ENCODE measurements at regions not wholly inside any gene's neighbourhood (a gene's known extent, or its start where the extent isn't known, plus 50 kb on each side); places are given as distances from the start of the nearest gene placed in this dataset.
"Not testable (repeated sequence)": the region's sequence is repeated elsewhere in the genome, so short reads cannot be mapped to it uniquely, and the experiment has no call there.

GRCh38 chr3:104180906-104181305 is 1185.8 kb upstream of the ALCAM start:
- FAIRE-seq, result no peak

GRCh38 chr3:104190681-104191080 is 1176.0 kb upstream of the ALCAM start:
- FAIRE-seq, result no peak

- no peak for FAIRE-seq
Measured at GRCh38 chr3:104198131-104198530, 1168.6 kb upstream of the ALCAM start.

GRCh38 chr3:104206925-104207324 is 1159.8 kb upstream of the ALCAM start:
- no peak for FAIRE-seq

- FAIRE-seq, result no peak
Measured at GRCh38 chr3:104214277-104214676, 1152.4 kb upstream of the ALCAM start.

- no peak for FAIRE-seq
Measured at GRCh38 chr3:104214937-104215336, 1151.8 kb upstream of the ALCAM start.

GRCh38 chr3:104219046-104219445 is 1147.7 kb upstream of the ALCAM start:
- FAIRE-seq, result not testable (repeated sequence)

- no peak for FAIRE-seq
Measured at GRCh38 chr3:104234442-104235194, 1132.1 kb upstream of the ALCAM start.

- no peak for FAIRE-seq
Measured at GRCh38 chr3:104244680-104245220, 1122.0 kb upstream of the ALCAM start.

GRCh38 chr3:104245261-104245660 is 1121.4 kb upstream of the ALCAM start:
- no peak for FAIRE-seq

- no peak for FAIRE-seq
Measured at GRCh38 chr3:104245981-104246380, 1120.7 kb upstream of the ALCAM start.

- no peak for FAIRE-seq
Measured at GRCh38 chr3:104257486-104257885, 1109.2 kb upstream of the ALCAM start.

GRCh38 chr3:104263477-104263876 is 1103.2 kb upstream of the ALCAM start:
- no peak for FAIRE-seq

- FAIRE-seq, result not testable (repeated sequence)
Measured at GRCh38 chr3:104266219-104266618, 1100.5 kb upstream of the ALCAM start.

GRCh38 chr3:104269771-104270170 is 1096.9 kb upstream of the ALCAM start:
- FAIRE-seq, result no peak

- FAIRE-seq, result no peak
Measured at GRCh38 chr3:104273046-104273649, 1093.6 kb upstream of the ALCAM start.

- no peak for FAIRE-seq
Measured at GRCh38 chr3:104275199-104275598, 1091.5 kb upstream of the ALCAM start.

- FAIRE-seq, result no peak
Measured at GRCh38 chr3:104279617-104280016, 1087.1 kb upstream of the ALCAM start.

GRCh38 chr3:104281713-104282112 is 1085.0 kb upstream of the ALCAM start:
- no peak for FAIRE-seq

GRCh38 chr3:104286645-104287044 is 1080.1 kb upstream of the ALCAM start:
- FAIRE-seq, result no peak

GRCh38 chr3:104291437-104291851 is 1075.3 kb upstream of the ALCAM start:
- no peak for FAIRE-seq

GRCh38 chr3:104291878-104292277 is 1074.8 kb upstream of the ALCAM start:
- no peak for FAIRE-seq

GRCh38 chr3:104297617-104298016 is 1069.1 kb upstream of the ALCAM start:
- no peak for FAIRE-seq

- FAIRE-seq, result no peak
Measured at GRCh38 chr3:104298662-104299061, 1068.0 kb upstream of the ALCAM start.
